NCI-H1436 treated with DMSO at 0.1 percent for 48 hours (cell line): ENCODE measurements at regions not wholly inside any gene's neighbourhood (a gene's known extent, or its start where the extent isn't known, plus 50 kb on each side); places are given as distances from the start of the nearest gene placed in this dataset.
A peak's percentile ranks its signal among the peaks of the same experiment; 100 is the strongest.

ENCODE experiments used
- DNase-seq: peaks from one replicate; lab custom pipeline; 2025; lab: John Stamatoyannopoulos, UW

- DNase-seq: no peak
Measured at GRCh38 chr7:23980081-23980480, 270.1 kb downstream of the STK31 start.

GRCh38 chr7:23981314-23981713 lies 271.3 kb downstream of the STK31 start:
- no peak for DNase-seq

GRCh38 chr7:23981758-23982157 lies 271.7 kb downstream of the STK31 start:
- no peak for DNase-seq

GRCh38 chr7:24005517-24005916 lies 278.5 kb upstream of the NPY start:
- DNase-seq: no peak

- DNase-seq: no peak
Measured at GRCh38 chr7:24010495-24010894, 273.5 kb upstream of the NPY start.

- no peak for DNase-seq
Measured at GRCh38 chr7:24017519-24017918, 266.5 kb upstream of the NPY start.

- no peak for DNase-seq
Measured at GRCh38 chr7:24018331-24018730, 265.7 kb upstream of the NPY start.

- no peak for DNase-seq
Measured at GRCh38 chr7:24019841-24020240, 264.1 kb upstream of the NPY start.

GRCh38 chr7:24024276-24025068 lies 259.5 kb upstream of the NPY start:
- DNase-seq: no peak

GRCh38 chr7:24025094-24025493 lies 258.9 kb upstream of the NPY start:
- no peak for DNase-seq

GRCh38 chr7:24025765-24026164 lies 258.2 kb upstream of the NPY start:
- DNase-seq: no peak

GRCh38 chr7:24026351-24026750 lies 257.6 kb upstream of the NPY start:
- DNase-seq: no peak

GRCh38 chr7:24029068-24029467 lies 254.9 kb upstream of the NPY start:
- DNase-seq: no peak

GRCh38 chr7:24034251-24034650 lies 249.7 kb upstream of the NPY start:
- DNase-seq: peak; percentile 37

GRCh38 chr7:24035366-24036032 lies 248.5 kb upstream of the NPY start:
- no peak for DNase-seq

GRCh38 chr7:24036033-24036412 lies 248.0 kb upstream of the NPY start:
- DNase-seq: no peak

GRCh38 chr7:24038993-24039392 lies 245.0 kb upstream of the NPY start:
- DNase-seq: peak; percentile 91

GRCh38 chr7:24039991-24040624 lies 243.9 kb upstream of the NPY start:
- DNase-seq: no peak

GRCh38 chr7:24042028-24042427 lies 242.0 kb upstream of the NPY start:
- DNase-seq: peak; percentile 89

- DNase-seq: no peak
Measured at GRCh38 chr7:24049296-24049695, 234.7 kb upstream of the NPY start.

- no peak for DNase-seq
Measured at GRCh38 chr7:24050991-24051560, 232.9 kb upstream of the NPY start.

GRCh38 chr7:24051651-24052050 lies 232.3 kb upstream of the NPY start:
- DNase-seq: no peak
